ENCODE measurements at regions not wholly inside any gene's neighbourhood (a gene's known extent, or its start where the extent isn't known, plus 50 kb on each side); places are given as distances from the start of the nearest gene placed in this dataset.

DNA sequence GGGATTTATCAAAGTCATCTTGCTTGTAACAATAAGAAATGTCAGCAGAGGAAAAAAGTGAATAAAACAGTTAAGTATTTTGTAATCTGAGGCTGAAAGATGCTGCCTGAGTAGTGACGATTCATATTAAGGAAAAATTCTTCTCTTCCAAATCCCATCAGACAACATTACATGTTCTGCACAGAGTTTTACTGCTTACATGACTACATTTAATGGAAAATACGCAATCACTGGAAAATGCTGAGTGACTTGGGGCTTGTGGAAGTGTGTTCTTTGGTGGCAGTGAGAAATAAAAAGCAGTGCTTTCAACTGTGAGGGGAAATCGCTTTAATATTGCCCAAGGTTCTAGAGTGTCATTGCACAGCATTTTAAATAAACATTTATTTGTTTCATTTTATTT, 1025.2 kb upstream of the GOT2 start (continued):
- TF ChIP-seq, protein P1, sequence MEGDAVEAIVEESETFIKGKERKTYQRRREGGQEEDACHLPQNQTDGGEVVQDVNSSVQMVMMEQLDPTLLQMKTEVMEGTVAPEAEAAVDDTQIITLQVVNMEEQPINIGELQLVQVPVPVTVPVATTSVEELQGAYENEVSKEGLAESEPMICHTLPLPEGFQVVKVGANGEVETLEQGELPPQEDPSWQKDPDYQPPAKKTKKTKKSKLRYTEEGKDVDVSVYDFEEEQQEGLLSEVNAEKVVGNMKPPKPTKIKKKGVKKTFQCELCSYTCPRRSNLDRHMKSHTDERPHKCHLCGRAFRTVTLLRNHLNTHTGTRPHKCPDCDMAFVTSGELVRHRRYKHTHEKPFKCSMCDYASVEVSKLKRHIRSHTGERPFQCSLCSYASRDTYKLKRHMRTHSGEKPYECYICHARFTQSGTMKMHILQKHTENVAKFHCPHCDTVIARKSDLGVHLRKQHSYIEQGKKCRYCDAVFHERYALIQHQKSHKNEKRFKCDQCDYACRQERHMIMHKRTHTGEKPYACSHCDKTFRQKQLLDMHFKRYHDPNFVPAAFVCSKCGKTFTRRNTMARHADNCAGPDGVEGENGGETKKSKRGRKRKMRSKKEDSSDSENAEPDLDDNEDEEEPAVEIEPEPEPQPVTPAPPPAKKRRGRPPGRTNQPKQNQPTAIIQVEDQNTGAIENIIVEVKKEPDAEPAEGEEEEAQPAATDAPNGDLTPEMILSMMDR (IDR thresholded peaks at IDR 0.05), result no peak
- TF ChIP-seq FOXM1 (IDR thresholded peaks at IDR 0.05; ENCODE audit: low read depth), result no peak

DNA sequence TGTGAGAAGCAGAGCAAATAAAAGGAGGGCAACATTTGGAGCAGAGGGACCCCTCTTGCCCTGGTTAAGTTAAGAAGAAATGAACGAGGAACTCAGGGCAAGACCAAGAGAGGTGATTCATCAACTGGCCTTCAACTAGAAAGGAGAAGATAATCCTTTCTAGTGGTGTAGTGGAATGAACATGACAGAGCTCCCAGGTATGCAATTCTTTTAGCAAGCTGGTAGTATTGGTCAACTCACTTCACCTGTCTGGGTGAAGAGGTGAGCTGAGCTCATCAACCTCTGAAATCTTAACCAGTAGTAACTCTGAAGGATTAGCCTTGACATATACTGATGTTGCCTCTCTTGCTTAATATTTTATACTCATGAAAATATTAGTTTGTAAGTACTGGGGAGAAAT, 1024.7 kb upstream of the GOT2 start:
- WGBS (ENCODE audit: low lambda C conversion rate), result 0% methylated on average over 1 of the region's 1 CpG
- Histone ChIP-seq H3K27ac (ENCODE audit: low read depth in 2 of 2, low read length in 1 of 2) (no peak overlapping the region), H3K4me3 (ENCODE audit: low read depth in 2 of 2, low read length in 1 of 2) (no peak overlapping the region), H3K9me3 (no peaks in the 10 kb centered on the region), H3K36me3 (replicated peaks in 1 of 2; ENCODE audit: control insufficient read depth in 1 of 2, insufficient read depth in 2 of 2, low read length in 1 of 2) (no peaks in the 10 kb centered on the region), H3K9me2 (no peaks in the 10 kb centered on the region), H3K4me1 (ENCODE audit: control insufficient read depth in 1 of 2, insufficient read depth in 2 of 2, low read depth in 1 of 2, low read length in 1 of 2) (no peaks in the 10 kb centered on the region), H3K27me3 (ENCODE audit: insufficient read depth) (no peaks in the 10 kb centered on the region), H2AFZ (ENCODE audit: low read depth) (no peak overlapping the region), H3K9ac (no peak overlapping the region), H4K20me1 (ENCODE audit: insufficient read depth) (no peaks in the 10 kb centered on the region), H3K79me2 (ENCODE audit: insufficient read depth) (no peaks in the 10 kb centered on the region), H3F3A (replicated peaks; ENCODE audit: insufficient read depth) (no peaks in the 10 kb centered on the region), H3K4me2 (no peak overlapping the region)
- no peak for DNase-seq
- ChIA-PET CTCF (no interaction called here), POLR2A (no interaction called here)
- TF ChIP-seq, protein P2, sequence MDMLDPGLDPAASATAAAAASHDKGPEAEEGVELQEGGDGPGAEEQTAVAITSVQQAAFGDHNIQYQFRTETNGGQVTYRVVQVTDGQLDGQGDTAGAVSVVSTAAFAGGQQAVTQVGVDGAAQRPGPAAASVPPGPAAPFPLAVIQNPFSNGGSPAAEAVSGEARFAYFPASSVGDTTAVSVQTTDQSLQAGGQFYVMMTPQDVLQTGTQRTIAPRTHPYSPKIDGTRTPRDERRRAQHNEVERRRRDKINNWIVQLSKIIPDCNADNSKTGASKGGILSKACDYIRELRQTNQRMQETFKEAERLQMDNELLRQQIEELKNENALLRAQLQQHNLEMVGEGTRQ (IDR thresholded peaks at IDR 0.05; ENCODE audit: borderline replicate concordance, low read depth, low read length), result no peak
- TF ChIP-seq, protein P1 (IDR thresholded peaks at IDR 0.05), result no peak
- no peak for TF ChIP-seq MEF2A (IDR thresholded peaks at IDR 0.05; ENCODE audit: borderline replicate concordance, low read depth)
- no peak for TF ChIP-seq EP300 (IDR thresholded peaks at IDR 0.05; ENCODE audit: borderline replicate concordance in 1 of 2, low read depth in 1 of 2, low read length in 1 of 2)
- TF ChIP-seq JUND (IDR thresholded peaks at IDR 0.05), result no peak
- no peak for TF ChIP-seq SIN3A (IDR thresholded peaks at IDR 0.05; ENCODE audit: borderline replicate concordance, low read depth, low read length)
- TF ChIP-seq, protein P3, sequence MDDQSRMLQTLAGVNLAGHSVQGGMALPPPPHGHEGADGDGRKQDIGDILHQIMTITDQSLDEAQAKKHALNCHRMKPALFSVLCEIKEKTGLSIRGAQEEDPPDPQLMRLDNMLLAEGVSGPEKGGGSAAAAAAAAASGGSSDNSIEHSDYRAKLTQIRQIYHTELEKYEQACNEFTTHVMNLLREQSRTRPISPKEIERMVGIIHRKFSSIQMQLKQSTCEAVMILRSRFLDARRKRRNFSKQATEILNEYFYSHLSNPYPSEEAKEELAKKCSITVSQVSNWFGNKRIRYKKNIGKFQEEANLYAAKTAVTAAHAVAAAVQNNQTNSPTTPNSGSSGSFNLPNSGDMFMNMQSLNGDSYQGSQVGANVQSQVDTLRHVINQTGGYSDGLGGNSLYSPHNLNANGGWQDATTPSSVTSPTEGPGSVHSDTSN (IDR thresholded peaks at IDR 0.05), result no peak
- no peak for TF ChIP-seq CHD2 (IDR thresholded peaks at IDR 0.05; ENCODE audit: low read length, partially characterized antibody)
- TF ChIP-seq NRF1 (IDR thresholded peaks at IDR 0.05; ENCODE audit: low read depth, low read length), result no peak
- TF ChIP-seq SMC3 (IDR thresholded peaks at IDR 0.05; ENCODE audit: low read depth, low read length), result no peak
- no peak for TF ChIP-seq RFX5 (IDR thresholded peaks at IDR 0.05; ENCODE audit: low read length)
- TF ChIP-seq POLR2AphosphoS5 (IDR thresholded peaks at IDR 0.05; ENCODE audit: low read depth, low read length), result no peak
- TF ChIP-seq TAF1 (IDR thresholded peaks at IDR 0.05; ENCODE audit: borderline replicate concordance, low read depth, low read length), result no peak
- TF ChIP-seq FOSL2 (IDR thresholded peaks at IDR 0.05; ENCODE audit: borderline replicate concordance, low read depth), result no peak

Data from SK-N-SH (cell line).